GM21825 (cell line): ENCODE measurements at regions not wholly inside any gene's neighbourhood (a gene's known extent, or its start where the extent isn't known, plus 50 kb on each side); places are given as distances from the start of the nearest gene placed in this dataset.

Experiments
- ATAC-seq: cut with Tn5 transposase; IDR thresholded peaks from one replicate; pipeline ENCODE4 v1.9.1; 2021; ENCODE audit warnings: mild to moderate bottlenecking, moderate library complexity; ENCODE audit not compliant: unreplicated experiment

- no peak for ATAC-seq
Measured at GRCh38 chr2:17262854-17263569, 255.2 kb downstream of the RAD51AP2 start.

- no peak for ATAC-seq
Measured at GRCh38 chr2:17259613-17260012, 258.6 kb downstream of the RAD51AP2 start.

- no peak for ATAC-seq
Measured at GRCh38 chr2:17258861-17259260, 259.4 kb downstream of the RAD51AP2 start.

- peak; percentile 54 for ATAC-seq
Measured at GRCh38 chr2:17257189-17257909, 260.9 kb downstream of the RAD51AP2 start.

GRCh38 chr2:17255071-17255470, 263.2 kb downstream of the RAD51AP2 start:
- no peak for ATAC-seq

GRCh38 chr2:17254421-17254820, 263.8 kb downstream of the RAD51AP2 start:
- no peak for ATAC-seq

DNA sequence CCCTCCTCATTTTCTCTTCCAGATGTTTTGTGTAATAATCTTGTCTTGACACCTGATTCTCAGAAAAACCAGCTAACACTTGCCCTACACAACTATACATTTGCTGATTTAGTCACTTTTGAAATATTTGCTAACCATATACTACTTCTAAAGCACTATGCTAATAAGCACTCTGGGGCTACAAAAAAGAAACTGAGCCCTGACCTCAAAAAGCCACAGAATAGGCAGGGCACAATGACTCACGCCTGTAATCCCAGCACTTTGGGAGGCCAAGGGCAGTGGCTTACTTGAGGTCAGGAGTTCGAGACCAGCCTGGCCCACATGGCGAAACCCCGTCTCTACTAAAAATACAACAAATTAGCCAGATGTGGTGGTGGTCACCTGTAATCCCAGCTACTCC, 266.0 kb downstream of the RAD51AP2 start:
- no peak for ATAC-seq

DNA sequence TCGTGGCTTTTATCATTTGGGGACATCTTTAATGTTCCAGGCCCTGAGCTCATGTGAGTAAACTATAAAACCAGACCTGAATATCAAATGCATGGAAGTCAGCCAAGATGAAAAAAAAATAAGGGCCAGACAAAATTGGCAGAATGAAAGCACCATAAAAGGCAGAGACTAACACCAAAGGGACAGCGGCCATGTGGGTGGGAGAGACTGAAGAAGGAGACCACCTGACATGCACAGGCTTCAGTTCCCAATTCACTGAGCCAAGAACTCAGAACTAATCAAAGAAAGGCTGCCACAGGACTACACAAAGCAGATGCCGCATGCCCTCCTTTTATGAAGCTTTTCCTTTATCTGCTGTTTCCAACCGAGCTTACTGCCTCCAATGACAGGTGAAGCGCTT, 267.1 kb downstream of the RAD51AP2 start:
- no peak for ATAC-seq

GRCh38 chr2:17249249-17249648, 269.0 kb downstream of the RAD51AP2 start:
- no peak for ATAC-seq

DNA sequence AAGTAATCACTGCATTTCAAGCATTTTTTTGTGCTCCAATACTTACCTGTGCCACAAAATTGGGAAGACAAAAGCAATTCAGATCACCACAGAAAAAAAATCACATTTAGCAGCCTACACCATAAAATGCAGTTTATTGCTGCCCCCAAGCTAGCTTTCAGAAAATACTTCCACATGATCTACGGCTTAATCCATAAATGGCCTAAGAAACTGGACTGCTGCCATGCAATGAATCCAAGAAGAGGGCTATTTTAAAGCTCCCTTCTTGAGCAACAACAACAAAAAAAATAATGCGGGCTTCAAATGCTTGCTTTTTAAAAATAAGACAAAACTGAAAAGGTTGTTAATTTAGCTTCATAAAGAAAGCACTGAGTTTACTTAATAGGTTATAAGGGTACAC, 272.3 kb downstream of the RAD51AP2 start:
- ATAC-seq, result no peak

GRCh38 chr2:17242813-17243485, 275.3 kb downstream of the RAD51AP2 start:
- no peak for ATAC-seq

- no peak for ATAC-seq
Measured at GRCh38 chr2:17239550-17239949, 278.7 kb downstream of the RAD51AP2 start.

GRCh38 chr2:17235167-17235566, 283.1 kb downstream of the RAD51AP2 start:
- no peak for ATAC-seq

GRCh38 chr2:17232776-17233556, 285.3 kb downstream of the RAD51AP2 start:
- no peak for ATAC-seq

DNA sequence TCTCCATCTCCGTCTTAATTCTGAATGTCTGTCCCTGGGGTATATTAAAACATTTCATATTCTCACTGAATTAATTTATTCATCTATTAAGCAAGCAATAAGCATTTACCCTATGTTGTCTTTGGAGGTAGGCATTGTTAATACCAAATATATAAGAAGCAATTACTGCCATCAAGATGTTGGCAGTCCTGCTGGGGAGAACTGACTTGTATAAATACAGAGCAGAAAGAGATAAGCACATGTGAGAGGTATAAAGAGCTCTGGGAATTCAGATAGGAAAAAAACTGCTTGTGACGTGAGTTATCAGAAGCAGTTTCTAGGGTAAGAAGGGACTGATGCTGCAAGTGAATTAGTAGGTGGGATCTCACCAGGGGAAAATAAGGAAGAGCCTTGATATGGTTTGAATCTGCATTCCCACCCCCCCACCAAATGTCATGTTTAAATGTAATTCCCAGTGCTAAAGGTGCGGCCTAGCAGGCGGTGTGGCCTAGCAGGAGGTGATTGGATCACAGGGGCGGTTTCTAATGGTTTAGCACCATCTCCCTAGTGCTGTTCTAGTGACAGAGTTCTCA, 286.8 kb downstream of the RAD51AP2 start:
- no peak for ATAC-seq

DNA sequence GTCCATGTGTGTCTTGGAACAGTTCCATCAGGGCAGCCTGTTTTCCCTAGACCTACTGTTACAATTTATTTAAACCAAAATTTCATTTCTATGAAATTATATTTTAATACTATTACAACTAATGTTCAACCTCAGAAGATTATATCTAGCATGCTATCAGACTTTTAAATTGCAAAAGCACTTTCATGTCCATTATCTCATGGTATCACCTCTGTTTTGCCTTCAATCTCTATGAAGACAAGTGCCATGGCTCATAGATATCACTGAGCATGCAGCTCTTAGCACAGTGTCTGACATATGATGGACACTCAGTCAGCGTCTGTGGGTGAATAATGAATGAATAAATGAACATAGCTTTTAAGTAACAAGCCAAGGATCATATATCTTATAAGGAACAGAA, 288.8 kb downstream of the RAD51AP2 start:
- no peak for ATAC-seq

DNA sequence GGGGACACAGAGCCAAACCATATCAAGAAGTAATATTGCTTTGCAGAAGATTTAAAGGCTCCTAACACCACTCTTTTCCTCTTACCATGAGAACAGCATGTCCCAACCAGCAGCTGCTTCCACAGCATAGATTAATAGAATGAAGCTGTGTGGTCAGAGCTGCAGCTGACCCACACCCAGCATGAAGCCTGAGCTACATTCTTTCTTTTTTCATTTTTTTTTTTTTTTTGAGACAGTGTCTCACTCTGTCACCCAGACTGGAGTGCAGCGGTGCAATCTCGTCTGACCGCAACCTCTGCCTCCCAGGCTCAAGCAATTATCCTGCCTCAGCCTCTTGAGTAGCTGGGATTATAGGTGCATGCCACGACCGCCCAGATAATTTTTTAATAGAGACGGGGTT, 289.8 kb downstream of the RAD51AP2 start:
- no peak for ATAC-seq

DNA sequence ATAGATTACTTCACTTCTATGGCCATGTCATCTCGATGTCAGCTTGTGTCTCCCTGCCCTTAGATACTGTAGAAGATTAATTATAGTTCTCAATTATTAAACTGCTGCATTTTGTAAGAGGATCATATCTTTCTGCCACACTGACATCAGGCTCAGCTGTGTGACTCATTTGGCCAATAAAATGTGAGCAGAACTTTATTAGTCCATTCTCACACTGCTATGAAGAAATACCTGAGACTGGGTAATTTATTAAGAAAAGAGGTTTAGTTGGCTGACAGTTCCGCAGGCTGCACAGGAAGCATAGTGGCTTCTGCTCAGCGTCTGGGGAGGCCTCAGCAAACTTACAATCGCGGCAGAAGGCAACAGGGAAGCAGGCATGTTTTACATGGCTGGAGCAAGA, 290.4 kb downstream of the RAD51AP2 start:
- no peak for ATAC-seq

DNA sequence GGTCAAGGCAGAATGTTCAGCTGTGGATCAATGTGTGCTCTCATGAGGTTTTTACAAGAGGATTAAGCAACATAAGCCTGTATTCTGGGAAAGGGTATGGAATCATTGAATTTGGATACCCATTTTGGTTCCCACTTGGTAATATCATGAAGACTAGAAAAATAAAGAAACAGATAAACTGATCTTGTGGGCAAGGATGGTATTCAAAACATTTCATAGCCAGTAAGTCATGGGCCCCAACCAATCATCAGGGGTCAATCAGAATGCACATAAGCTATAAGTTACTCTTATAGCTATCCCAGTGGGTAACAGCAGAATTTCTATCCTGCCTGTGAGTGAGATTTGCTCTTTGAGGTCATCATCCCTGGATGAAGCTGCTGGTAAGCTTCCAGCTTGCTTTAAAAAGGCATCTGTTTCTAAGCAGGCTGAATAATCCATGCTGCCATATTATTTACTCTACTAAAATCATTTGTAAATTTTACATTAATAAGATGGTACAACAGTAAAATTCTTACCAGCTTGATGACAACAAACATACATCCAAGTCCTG, 291.2 kb downstream of the RAD51AP2 start:
- no peak for ATAC-seq

- no peak for ATAC-seq
Measured at GRCh38 chr2:17223211-17223610, 295.0 kb downstream of the RAD51AP2 start.

DNA sequence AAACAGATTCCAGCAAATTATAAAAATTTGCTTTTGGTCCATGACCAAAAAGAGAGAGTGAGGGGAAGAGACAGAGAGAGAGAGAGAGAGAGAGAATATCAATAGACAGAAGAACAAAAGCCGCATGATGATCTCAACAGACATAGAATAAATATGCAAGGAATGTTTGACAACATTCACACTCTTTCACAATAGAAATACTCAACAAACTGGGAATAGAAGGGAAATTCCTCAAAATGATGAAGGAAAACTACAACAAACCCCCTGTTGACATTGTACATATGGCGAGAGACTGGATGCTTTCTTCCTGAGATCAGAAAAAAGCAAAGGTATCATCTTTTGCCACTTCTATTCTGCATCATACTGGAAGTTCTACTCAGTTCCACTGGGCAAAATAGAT, 309.7 kb downstream of the RAD51AP2 start:
- no peak for ATAC-seq
